WTC11 (cell line): ENCODE measurements at regions not wholly inside any gene's neighbourhood (a gene's known extent, or its start where the extent isn't known, plus 50 kb on each side); places are given as distances from the start of the nearest gene placed in this dataset.
"Not testable (repeated sequence)": the region's sequence is repeated elsewhere in the genome, so short reads cannot be mapped to it uniquely, and the experiment has no call there.

Experiments used
- CREM ChIP-seq: sonication (generic); formaldehyde crosslinking; IDR thresholded peaks from 2 replicates; pipeline ENCODE4 v1.8.1; 2022; ENCODE audit warnings: mild to moderate bottlenecking, missing genetic modification reagents, moderate library complexity
- CTCF ChIP-seq: fragments of 200-600 bp; IDR thresholded peaks from 2 replicates; pipeline ENCODE4 v1.8.0; 2022; ENCODE audit warnings: antibody characterized with exemption
- KAT7 ChIP-seq: sonication (generic); formaldehyde crosslinking; IDR thresholded peaks from 2 replicates; pipeline ENCODE4 v1.8.1; 2023; ENCODE audit warnings: missing genetic modification reagents, mild to moderate bottlenecking, borderline replicate concordance
- MAX ChIP-seq: sonication (generic); formaldehyde crosslinking; IDR thresholded peaks from 2 replicates; pipeline ENCODE4 v1.8.0; 2022; ENCODE audit warnings: mild to moderate bottlenecking, missing genetic modification reagents
- NFYB ChIP-seq: sonication (generic); formaldehyde crosslinking; conservative IDR thresholded peaks from 2 replicates; pipeline ENCODE4 v1.8.0; 2022; ENCODE audit warnings: low read depth, missing genetic modification reagents
- SP1 ChIP-seq: sonication (generic); formaldehyde crosslinking; conservative IDR thresholded peaks from 2 replicates; pipeline ENCODE4 v1.8.1; 2022; ENCODE audit warnings: missing genetic modification reagents
- TCF7 ChIP-seq: sonication (generic); formaldehyde crosslinking; IDR thresholded peaks from 2 replicates; pipeline ENCODE4 v1.8.0; 2022; ENCODE audit warnings: mild to moderate bottlenecking, low read depth, missing genetic modification reagents, moderate library complexity
- TEAD4 ChIP-seq: sonication (generic); formaldehyde crosslinking; IDR thresholded peaks from 2 replicates; pipeline ENCODE4 v1.8.0; 2022; ENCODE audit warnings: mild to moderate bottlenecking, missing genetic modification reagents
- TF ChIP-seq, protein P1 (sequence below): sonication (generic); formaldehyde crosslinking; IDR thresholded peaks from 2 replicates; pipeline ENCODE4 v1.8.1; 2023; ENCODE audit warnings: mild to moderate bottlenecking, missing genetic modification reagents, moderate library complexity

DNA sequence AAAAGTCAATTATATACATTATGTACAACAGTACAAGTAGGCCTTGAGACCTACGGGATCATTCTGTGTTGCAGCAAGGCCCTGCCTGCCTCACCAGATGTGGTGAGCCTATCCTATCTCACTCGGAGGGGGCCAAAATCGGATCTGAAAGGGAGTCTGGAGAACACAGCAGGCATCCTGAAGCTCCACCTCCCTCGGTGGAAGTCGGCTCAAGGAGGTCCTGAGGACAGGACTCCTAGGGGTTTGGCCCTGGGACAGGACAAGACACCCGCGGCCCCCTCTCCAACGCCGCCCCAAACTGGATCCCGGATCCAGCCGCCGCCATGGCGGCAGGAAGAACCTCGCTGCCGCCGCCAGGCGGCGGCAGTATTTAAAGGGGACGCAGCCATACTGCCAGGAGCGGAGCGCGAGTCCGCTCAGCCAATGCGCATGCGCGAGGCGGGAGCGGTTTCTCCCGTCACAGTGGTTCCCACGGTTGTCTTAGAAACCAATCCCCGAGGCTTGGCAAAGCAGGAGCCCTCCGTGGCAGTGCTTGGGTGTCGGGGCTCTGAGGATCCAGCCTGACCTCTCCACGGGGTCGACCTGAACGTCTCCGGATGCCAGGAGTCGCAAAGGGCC lies 97.8 kb upstream of the FOXD4L5 start:
- not testable (repeated sequence) for TF ChIP-seq CTCF; TCF7; SP1 (CRISPR knock-in tag); KAT7; MAX; NFYB; TEAD4 (CRISPR knock-in tag); CREM (CRISPR knock-in tag)
- TF ChIP-seq, protein P1, sequence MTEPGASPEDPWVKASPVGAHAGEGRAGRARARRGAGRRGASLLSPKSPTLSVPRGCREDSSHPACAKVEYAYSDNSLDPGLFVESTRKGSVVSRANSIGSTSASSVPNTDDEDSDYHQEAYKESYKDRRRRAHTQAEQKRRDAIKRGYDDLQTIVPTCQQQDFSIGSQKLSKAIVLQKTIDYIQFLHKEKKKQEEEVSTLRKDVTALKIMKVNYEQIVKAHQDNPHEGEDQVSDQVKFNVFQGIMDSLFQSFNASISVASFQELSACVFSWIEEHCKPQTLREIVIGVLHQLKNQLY (CRISPR knock-in tag), result not testable (repeated sequence)
